ENCODE measurements at regions not wholly inside any gene's neighbourhood (a gene's known extent, or its start where the extent isn't known, plus 50 kb on each side); places are given as distances from the start of the nearest gene placed in this dataset.

DNA sequence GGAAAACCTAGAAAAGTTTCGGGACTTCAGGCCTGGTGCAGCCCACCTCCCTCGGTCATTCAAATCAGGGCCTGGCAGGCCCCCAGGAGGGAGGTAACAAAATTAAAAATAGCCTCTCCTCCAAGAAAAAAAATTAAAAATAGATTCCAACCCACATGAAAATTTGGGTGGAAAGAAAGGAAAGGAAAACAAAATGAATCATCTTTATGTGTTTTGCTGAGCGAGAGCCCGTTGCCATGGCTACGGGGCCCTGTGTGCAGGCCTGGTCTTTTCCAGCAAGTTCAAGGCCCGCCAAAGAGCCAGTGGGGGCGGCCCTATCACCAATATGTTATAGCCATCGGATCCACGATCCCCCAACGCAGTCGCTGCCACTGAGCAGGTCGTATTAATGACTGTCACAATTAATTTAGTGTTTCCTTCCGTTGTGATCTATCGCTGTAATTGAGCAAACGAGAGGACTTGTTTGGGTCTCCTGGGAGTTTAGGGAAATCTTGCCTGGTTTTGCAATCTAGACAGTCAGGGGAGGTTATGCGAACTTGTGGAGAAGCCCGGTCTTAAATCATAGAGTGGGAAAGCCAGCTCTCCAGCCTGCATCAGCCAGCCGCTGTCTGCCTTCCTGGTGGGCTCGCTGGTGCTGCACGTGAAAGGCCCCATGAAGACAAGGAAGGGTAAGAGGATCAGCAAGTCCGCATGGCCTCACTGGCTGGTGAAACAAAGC lies 452.4 kb downstream of the BCOR start:
- no peaks in the 10 kb centered on the region for H3K36me3 ChIP-seq
- H3K27me3 ChIP-seq: peaks cover 0 to 3% of the 10 kb centered on the region in 2 donors
- TF ChIP-seq, protein P1, sequence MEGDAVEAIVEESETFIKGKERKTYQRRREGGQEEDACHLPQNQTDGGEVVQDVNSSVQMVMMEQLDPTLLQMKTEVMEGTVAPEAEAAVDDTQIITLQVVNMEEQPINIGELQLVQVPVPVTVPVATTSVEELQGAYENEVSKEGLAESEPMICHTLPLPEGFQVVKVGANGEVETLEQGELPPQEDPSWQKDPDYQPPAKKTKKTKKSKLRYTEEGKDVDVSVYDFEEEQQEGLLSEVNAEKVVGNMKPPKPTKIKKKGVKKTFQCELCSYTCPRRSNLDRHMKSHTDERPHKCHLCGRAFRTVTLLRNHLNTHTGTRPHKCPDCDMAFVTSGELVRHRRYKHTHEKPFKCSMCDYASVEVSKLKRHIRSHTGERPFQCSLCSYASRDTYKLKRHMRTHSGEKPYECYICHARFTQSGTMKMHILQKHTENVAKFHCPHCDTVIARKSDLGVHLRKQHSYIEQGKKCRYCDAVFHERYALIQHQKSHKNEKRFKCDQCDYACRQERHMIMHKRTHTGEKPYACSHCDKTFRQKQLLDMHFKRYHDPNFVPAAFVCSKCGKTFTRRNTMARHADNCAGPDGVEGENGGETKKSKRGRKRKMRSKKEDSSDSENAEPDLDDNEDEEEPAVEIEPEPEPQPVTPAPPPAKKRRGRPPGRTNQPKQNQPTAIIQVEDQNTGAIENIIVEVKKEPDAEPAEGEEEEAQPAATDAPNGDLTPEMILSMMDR (IDR thresholded peaks at IDR 0.05): no peak
- no peak for TF ChIP-seq POLR2A (IDR thresholded peaks at IDR 0.05)
- peak in 1 of 2 donors; percentile 64 for TF ChIP-seq EP300 (IDR thresholded peaks at IDR 0.05)
- peaks cover 0 to 21% (median 0%) of the 10 kb centered on the region in 4 donors for H3K4me1 ChIP-seq
- no peak overlapping the region for H3K4me3 ChIP-seq
- peak overlapping the region in 2 of 4 donors; percentile 40 to 54 for H3K27ac ChIP-seq
- WGBS, 2 donors: 34 to 56% methylated on average over 19 to 21 of the region's 21 CpGs
- peak; percentile 46 to 58 for DNase-seq (ENCODE audit: low spot score in 2 of 2)
- H3K9me3 ChIP-seq: no peaks in the 10 kb centered on the region

DNA sequence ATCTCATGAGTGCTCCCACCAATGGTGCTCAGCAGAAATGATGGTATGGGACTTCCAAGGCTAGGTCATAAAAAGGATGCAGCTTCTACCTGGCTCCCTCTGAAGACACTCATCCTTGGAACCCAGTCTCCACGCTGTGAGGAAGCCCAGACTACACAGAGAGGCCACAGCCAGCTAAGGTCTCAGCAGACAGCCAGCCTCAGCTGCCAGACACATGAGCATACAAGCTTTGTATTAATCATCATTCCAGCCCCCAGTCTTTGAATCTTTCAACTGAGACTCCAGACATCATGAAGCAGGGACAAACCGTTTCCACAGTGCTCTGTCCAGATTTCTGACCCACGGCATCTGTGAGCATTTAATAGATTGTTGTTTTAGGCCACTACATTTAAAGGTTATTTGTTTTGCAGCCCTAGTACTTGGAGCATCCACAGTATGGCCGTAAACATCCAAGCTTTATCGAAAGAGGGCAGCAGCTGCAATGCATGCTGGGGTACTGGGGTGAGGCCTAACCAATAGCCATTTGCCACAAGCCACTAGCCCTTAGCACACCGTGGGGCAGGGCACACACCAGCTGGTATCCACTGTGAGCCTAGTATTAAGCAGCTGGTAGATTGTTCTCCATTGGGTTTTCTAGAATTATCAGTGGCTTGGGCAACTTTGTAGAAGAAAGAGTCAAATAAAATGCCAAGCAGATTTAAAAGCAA lies 449.1 kb downstream of the BCOR start:
- no peak for DNase-seq (ENCODE audit: low spot score in 2 of 2)
- H3K36me3 ChIP-seq: no peaks in the 10 kb centered on the region
- peaks cover 0 to 23% (median 0%) of the 10 kb centered on the region in 4 donors for H3K4me1 ChIP-seq
- no peaks in the 10 kb centered on the region for H3K9me3 ChIP-seq
- TF ChIP-seq POLR2A (IDR thresholded peaks at IDR 0.05): no peak
- TF ChIP-seq EP300 (IDR thresholded peaks at IDR 0.05): no peak
- TF ChIP-seq, protein P1 (IDR thresholded peaks at IDR 0.05): no peak
- H3K27me3 ChIP-seq: peaks cover 0 to 9% of the 10 kb centered on the region in 2 donors
- no peak overlapping the region for H3K27ac ChIP-seq
- WGBS, 2 donors: 57 to 61% methylated on average over 6 of the region's 6 CpGs
- H3K4me3 ChIP-seq: no peak overlapping the region

GRCh38 chrX:39650768-39651347 lies 446.9 kb downstream of the BCOR start:
- Histone ChIP-seq H3K36me3 (no peaks in the 10 kb centered on the region), H3K27ac (no peak overlapping the region), H3K4me1 (peaks cover 0 to 10% (median 0%) of the 10 kb centered on the region in 4 donors), H3K9me3 (no peaks in the 10 kb centered on the region), H3K27me3 (peaks cover 0 to 9% of the 10 kb centered on the region in 2 donors), H3K4me3 (no peak overlapping the region)
- 59 to 78% methylated on average over 8 to 12 of the region's 12 CpGs for WGBS, 2 donors
- DNase-seq (ENCODE audit: low spot score in 2 of 2): no peak
- TF ChIP-seq EP300 (IDR thresholded peaks at IDR 0.05): no peak
- TF ChIP-seq, protein P1 (IDR thresholded peaks at IDR 0.05): no peak
- TF ChIP-seq POLR2A (IDR thresholded peaks at IDR 0.05): no peak

GRCh38 chrX:39652336-39652735 lies 445.4 kb downstream of the BCOR start:
- WGBS, 2 donors: 71 to 72% methylated on average over 5 of the region's 5 CpGs
- peaks cover 0 to 8% (median 0%) of the 10 kb centered on the region in 4 donors for H3K4me1 ChIP-seq

More at GRCh38 chrX:39652336-39652735, 445.4 kb downstream of the BCOR start:
- H3K27me3 ChIP-seq: peaks cover 0 to 9% of the 10 kb centered on the region in 2 donors
- TF ChIP-seq, protein P1 (IDR thresholded peaks at IDR 0.05): peak in 4 of 5 experiments; percentile 8 to 28 (median 18)
- TF ChIP-seq EP300 (IDR thresholded peaks at IDR 0.05): no peak
- TF ChIP-seq POLR2A (IDR thresholded peaks at IDR 0.05): no peak
- no peak overlapping the region for H3K27ac ChIP-seq
- no peaks in the 10 kb centered on the region for H3K36me3 ChIP-seq
- no peaks in the 10 kb centered on the region for H3K9me3 ChIP-seq
- peak in 1 of 2 donors; percentile 7 for DNase-seq (ENCODE audit: low spot score in 2 of 2)
- no peak overlapping the region for H3K4me3 ChIP-seq
